HG03457 (cell line): ENCODE measurements at regions not wholly inside any gene's neighbourhood (a gene's known extent, or its start where the extent isn't known, plus 50 kb on each side); places are given as distances from the start of the nearest gene placed in this dataset.

Source experiments
- ATAC-seq: cut with Tn5 transposase; IDR thresholded peaks from one replicate; pipeline ENCODE4 v1.9.1; 2021; ENCODE audit warnings: moderate number of reproducible peaks; ENCODE audit not compliant: unreplicated experiment

- ATAC-seq, result peak; percentile 63
Observed at GRCh38 chr21:24197132-24197643, 1410.1 kb downstream of the MRPL39 start.

- ATAC-seq, result no peak
Observed at GRCh38 chr21:24188506-24188905, 1418.8 kb downstream of the MRPL39 start.

GRCh38 chr21:24183077-24183476, 1424.2 kb downstream of the MRPL39 start:
- ATAC-seq, result no peak

- no peak for ATAC-seq
Observed at GRCh38 chr21:24179110-24179509, 1428.2 kb downstream of the MRPL39 start.

GRCh38 chr21:24175106-24175505, 1432.2 kb downstream of the MRPL39 start:
- no peak for ATAC-seq

GRCh38 chr21:24171736-24172135, 1435.5 kb downstream of the MRPL39 start:
- ATAC-seq, result no peak

GRCh38 chr21:24163539-24163938, 1443.7 kb downstream of the MRPL39 start:
- ATAC-seq, result no peak

- ATAC-seq, result no peak
Observed at GRCh38 chr21:24160528-24160927, 1446.8 kb downstream of the MRPL39 start.

- ATAC-seq, result no peak
Observed at GRCh38 chr21:24153137-24153536, 1454.1 kb downstream of the MRPL39 start.

GRCh38 chr21:24150753-24151152, 1456.5 kb downstream of the MRPL39 start:
- no peak for ATAC-seq

GRCh38 chr21:24148461-24148860, 1458.8 kb downstream of the MRPL39 start:
- ATAC-seq, result no peak

- no peak for ATAC-seq
Observed at GRCh38 chr21:24147674-24148073, 1459.6 kb downstream of the MRPL39 start.

GRCh38 chr21:24131056-24131455, 1476.2 kb downstream of the MRPL39 start:
- ATAC-seq, result no peak

GRCh38 chr21:24127651-24128050, 1479.6 kb downstream of the MRPL39 start:
- no peak for ATAC-seq

- no peak for ATAC-seq
Observed at GRCh38 chr21:24123785-24124184, 1483.5 kb downstream of the MRPL39 start.

GRCh38 chr21:24118738-24119459, 1488.4 kb downstream of the MRPL39 start:
- no peak for ATAC-seq

GRCh38 chr21:24115141-24115540, 1492.1 kb downstream of the MRPL39 start:
- ATAC-seq, result no peak

GRCh38 chr21:24112020-24112419, 1495.3 kb downstream of the MRPL39 start:
- ATAC-seq, result no peak

GRCh38 chr21:24110846-24111245, 1496.4 kb downstream of the MRPL39 start:
- ATAC-seq, result no peak

GRCh38 chr21:24097181-24097580, 1510.1 kb downstream of the MRPL39 start:
- ATAC-seq, result no peak

- no peak for ATAC-seq
Observed at GRCh38 chr21:24096651-24097050, 1510.6 kb downstream of the MRPL39 start.

GRCh38 chr21:24093032-24093431, 1514.2 kb downstream of the MRPL39 start:
- ATAC-seq, result no peak

- ATAC-seq, result no peak
Observed at GRCh38 chr21:24076179-24076578, 1531.1 kb downstream of the MRPL39 start.
